ENCODE measurements at regions not wholly inside any gene's neighbourhood (a gene's known extent, or its start where the extent isn't known, plus 50 kb on each side); places are given as distances from the start of the nearest gene placed in this dataset.

DNA sequence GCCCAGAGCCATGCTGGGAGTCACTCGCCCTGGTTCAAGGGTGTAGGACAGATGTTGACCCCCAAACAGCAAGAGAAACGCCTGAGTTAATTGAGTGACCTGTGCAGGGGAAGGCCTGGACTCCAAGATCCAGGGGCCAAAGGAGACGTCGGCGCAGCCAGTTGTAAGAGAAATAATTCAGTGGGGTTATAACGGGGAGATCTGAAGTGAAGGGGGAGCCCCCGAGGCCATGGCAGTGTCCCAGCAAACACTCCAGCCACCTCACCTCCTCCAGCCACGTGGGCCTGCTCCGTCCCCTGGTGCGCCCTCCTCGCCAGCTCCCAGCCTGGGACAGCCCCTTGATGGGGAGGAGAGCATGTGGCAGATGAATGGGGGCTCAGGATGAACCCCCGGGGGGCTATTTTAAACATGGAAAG, 130.7 kb upstream of the GPC1 start:
- TF ChIP-seq, protein P1, sequence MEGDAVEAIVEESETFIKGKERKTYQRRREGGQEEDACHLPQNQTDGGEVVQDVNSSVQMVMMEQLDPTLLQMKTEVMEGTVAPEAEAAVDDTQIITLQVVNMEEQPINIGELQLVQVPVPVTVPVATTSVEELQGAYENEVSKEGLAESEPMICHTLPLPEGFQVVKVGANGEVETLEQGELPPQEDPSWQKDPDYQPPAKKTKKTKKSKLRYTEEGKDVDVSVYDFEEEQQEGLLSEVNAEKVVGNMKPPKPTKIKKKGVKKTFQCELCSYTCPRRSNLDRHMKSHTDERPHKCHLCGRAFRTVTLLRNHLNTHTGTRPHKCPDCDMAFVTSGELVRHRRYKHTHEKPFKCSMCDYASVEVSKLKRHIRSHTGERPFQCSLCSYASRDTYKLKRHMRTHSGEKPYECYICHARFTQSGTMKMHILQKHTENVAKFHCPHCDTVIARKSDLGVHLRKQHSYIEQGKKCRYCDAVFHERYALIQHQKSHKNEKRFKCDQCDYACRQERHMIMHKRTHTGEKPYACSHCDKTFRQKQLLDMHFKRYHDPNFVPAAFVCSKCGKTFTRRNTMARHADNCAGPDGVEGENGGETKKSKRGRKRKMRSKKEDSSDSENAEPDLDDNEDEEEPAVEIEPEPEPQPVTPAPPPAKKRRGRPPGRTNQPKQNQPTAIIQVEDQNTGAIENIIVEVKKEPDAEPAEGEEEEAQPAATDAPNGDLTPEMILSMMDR (IDR thresholded peaks at IDR 0.05) = no peak
- TF ChIP-seq POLR2A (IDR thresholded peaks at IDR 0.05) = no peak
